ENCODE measurements at regions not wholly inside any gene's neighbourhood (a gene's known extent, or its start where the extent isn't known, plus 50 kb on each side); places are given as distances from the start of the nearest gene placed in this dataset.

- H3K27me3 ChIP-seq (ENCODE audit: control insufficient read depth in 1 of 2, insufficient read depth in 2 of 2, low read length in 1 of 2): peaks cover 0 to 1% of the 10 kb centered on the region in 2 donors
- H3K4me1 ChIP-seq (ENCODE audit: control insufficient read depth in 1 of 2, insufficient read depth in 2 of 2, low read length in 2 of 2): no peaks in the 10 kb centered on the region
- WGBS, 2 donors: 84 to 89% methylated on average over 2 of the region's 2 CpGs
- no peak for ATAC-seq (ENCODE audit: low FRiP score)
- no peaks in the 10 kb centered on the region for H3K9me3 ChIP-seq (ENCODE audit: control insufficient read depth, low read length)
- no peak overlapping the region for H3K27ac ChIP-seq (ENCODE audit: low read depth in 1 of 2, low read length in 2 of 2)
- DNase-seq: no peak
- H3K36me3 ChIP-seq (ENCODE audit: control insufficient read depth in 1 of 2, insufficient read depth in 2 of 2, low read length in 1 of 2): no peaks in the 10 kb centered on the region
- intact Hi-C loops (cut with DNase I): no loop called here
- H3K4me3 ChIP-seq (ENCODE audit: low read length in 2 of 2): no peak overlapping the region
Measured at GRCh38 chr5:125278711-125279110, 532.3 kb upstream of the ZNF608 start.

DNA sequence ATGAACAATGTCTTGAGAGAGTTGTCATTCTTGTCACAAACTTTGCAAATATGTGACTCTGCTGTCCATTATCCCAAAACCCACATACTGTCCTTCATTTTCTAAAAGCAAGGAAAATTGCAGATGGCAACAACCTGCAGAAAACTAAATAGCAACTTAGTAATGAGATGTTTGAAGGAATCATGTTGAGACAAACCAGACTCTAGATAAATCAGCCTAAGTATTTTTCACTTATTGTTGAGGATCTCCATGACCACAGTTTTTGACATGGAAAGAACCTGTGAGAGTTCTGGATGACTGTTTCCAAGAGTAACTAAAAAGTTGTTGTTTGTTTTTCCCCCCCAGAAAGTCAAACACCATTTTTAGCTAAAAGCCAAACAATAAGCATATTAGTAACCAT, 535.2 kb upstream of the ZNF608 start:
- intact Hi-C loops (cut with DNase I): no loop called here
- H3K9me3 ChIP-seq (ENCODE audit: control insufficient read depth, low read length): no peaks in the 10 kb centered on the region
- ATAC-seq (ENCODE audit: low FRiP score) (no peak), DNase-seq (no peak)
- no peaks in the 10 kb centered on the region for H3K4me1 ChIP-seq (ENCODE audit: control insufficient read depth in 1 of 2, insufficient read depth in 2 of 2, low read length in 2 of 2)
- no peaks in the 10 kb centered on the region for H3K27me3 ChIP-seq (ENCODE audit: control insufficient read depth in 1 of 2, insufficient read depth in 2 of 2, low read length in 1 of 2)
- H3K4me3 ChIP-seq (ENCODE audit: low read length in 2 of 2): no peak overlapping the region
- H3K36me3 ChIP-seq (ENCODE audit: control insufficient read depth in 1 of 2, insufficient read depth in 2 of 2, low read length in 1 of 2): no peaks in the 10 kb centered on the region
- no peak overlapping the region for H3K27ac ChIP-seq (ENCODE audit: low read depth in 1 of 2, low read length in 2 of 2)

- H3K27me3 ChIP-seq (ENCODE audit: control insufficient read depth in 1 of 2, insufficient read depth in 2 of 2, low read length in 1 of 2): no peaks in the 10 kb centered on the region
- no peak overlapping the region for H3K4me3 ChIP-seq (ENCODE audit: low read length in 2 of 2)
- DNase-seq (no peak), ATAC-seq (ENCODE audit: low FRiP score) (no peak)
- intact Hi-C loops (cut with DNase I): no loop called here
- no peaks in the 10 kb centered on the region for H3K9me3 ChIP-seq (ENCODE audit: control insufficient read depth, low read length)
- no peaks in the 10 kb centered on the region for H3K4me1 ChIP-seq (ENCODE audit: control insufficient read depth in 1 of 2, insufficient read depth in 2 of 2, low read length in 2 of 2)
- 52 to 62% methylated on average over 2 of the region's 2 CpGs for WGBS, 2 donors
- no peak overlapping the region for H3K27ac ChIP-seq (ENCODE audit: low read depth in 1 of 2, low read length in 2 of 2)
- H3K36me3 ChIP-seq (ENCODE audit: control insufficient read depth in 1 of 2, insufficient read depth in 2 of 2, low read length in 1 of 2): no peaks in the 10 kb centered on the region
Measured at GRCh38 chr5:125283372-125283771, 536.9 kb upstream of the ZNF608 start.

GRCh38 chr5:125286271-125286670, 539.8 kb upstream of the ZNF608 start:
- Histone ChIP-seq H3K27ac (ENCODE audit: low read depth in 1 of 2, low read length in 2 of 2) (no peak overlapping the region), H3K4me3 (ENCODE audit: low read length in 2 of 2) (no peak overlapping the region), H3K9me3 (ENCODE audit: control insufficient read depth, low read length) (no peaks in the 10 kb centered on the region), H3K4me1 (ENCODE audit: control insufficient read depth in 1 of 2, insufficient read depth in 2 of 2, low read length in 2 of 2) (no peaks in the 10 kb centered on the region), H3K36me3 (ENCODE audit: control insufficient read depth in 1 of 2, insufficient read depth in 2 of 2, low read length in 1 of 2) (no peaks in the 10 kb centered on the region), H3K27me3 (ENCODE audit: control insufficient read depth in 1 of 2, insufficient read depth in 2 of 2, low read length in 1 of 2) (no peaks in the 10 kb centered on the region)
- 83 to 88% methylated on average over 4 of the region's 4 CpGs for WGBS, 2 donors
- no peak for ATAC-seq (ENCODE audit: low FRiP score)
- DNase-seq: no peak
- intact Hi-C loops (cut with DNase I): loop anchor here in 1 of 2 donors (5.0 kb wide), 1 partner anchor 949 kb away; no protein-coding TSS in a partner anchor

DNA sequence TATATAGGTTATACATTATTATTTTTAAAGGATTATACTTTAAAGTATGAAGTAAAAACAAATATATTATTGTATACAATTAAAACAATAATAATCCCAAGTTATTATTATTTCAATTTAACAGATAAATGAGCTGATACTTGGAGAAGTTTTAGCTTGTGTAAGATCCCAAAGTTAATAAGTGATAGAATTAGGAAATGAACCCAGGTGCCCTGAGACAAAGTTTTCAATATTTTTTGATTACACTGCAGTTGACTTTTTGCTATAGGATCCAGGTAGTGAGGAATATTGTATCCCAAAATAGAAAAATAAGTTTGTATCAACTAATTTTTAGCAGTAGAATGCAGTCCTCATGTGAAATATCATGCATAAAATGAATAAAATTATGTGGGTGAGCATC, 543.2 kb upstream of the ZNF608 start:
- Histone ChIP-seq H3K4me3 (ENCODE audit: low read length in 2 of 2) (no peak overlapping the region), H3K9me3 (ENCODE audit: control insufficient read depth, low read length) (no peaks in the 10 kb centered on the region), H3K27me3 (ENCODE audit: control insufficient read depth in 1 of 2, insufficient read depth in 2 of 2, low read length in 1 of 2) (no peaks in the 10 kb centered on the region), H3K4me1 (ENCODE audit: control insufficient read depth in 1 of 2, insufficient read depth in 2 of 2, low read length in 2 of 2) (no peaks in the 10 kb centered on the region), H3K36me3 (ENCODE audit: control insufficient read depth in 1 of 2, insufficient read depth in 2 of 2, low read length in 1 of 2) (no peaks in the 10 kb centered on the region), H3K27ac (ENCODE audit: low read depth in 1 of 2, low read length in 2 of 2) (no peak overlapping the region)
- no peak for ATAC-seq (ENCODE audit: low FRiP score)
- intact Hi-C loops (cut with DNase I): loop anchor here in 1 of 2 donors (5.0 kb wide), 1 partner anchor 952 kb away; no protein-coding TSS in a partner anchor
- DNase-seq: no peak

GRCh38 chr5:125290935-125291334, 544.5 kb upstream of the ZNF608 start:
- no peak for ATAC-seq (ENCODE audit: low FRiP score)
- no peaks in the 10 kb centered on the region for H3K4me1 ChIP-seq (ENCODE audit: control insufficient read depth in 1 of 2, insufficient read depth in 2 of 2, low read length in 2 of 2)
- H3K27ac ChIP-seq (ENCODE audit: low read depth in 1 of 2, low read length in 2 of 2): no peak overlapping the region
- no peaks in the 10 kb centered on the region for H3K36me3 ChIP-seq (ENCODE audit: control insufficient read depth in 1 of 2, insufficient read depth in 2 of 2, low read length in 1 of 2)
- intact Hi-C loops (cut with DNase I): no loop called here
- H3K4me3 ChIP-seq (ENCODE audit: low read length in 2 of 2): no peak overlapping the region
- WGBS, 2 donors: 62 to 66% methylated on average over 5 of the region's 5 CpGs
- H3K9me3 ChIP-seq (ENCODE audit: control insufficient read depth, low read length): no peaks in the 10 kb centered on the region
- DNase-seq: no peak
- no peaks in the 10 kb centered on the region for H3K27me3 ChIP-seq (ENCODE audit: control insufficient read depth in 1 of 2, insufficient read depth in 2 of 2, low read length in 1 of 2)

GRCh38 chr5:125291447-125291846, 545.0 kb upstream of the ZNF608 start:
- H3K27me3 ChIP-seq (ENCODE audit: control insufficient read depth in 1 of 2, insufficient read depth in 2 of 2, low read length in 1 of 2): no peaks in the 10 kb centered on the region
- intact Hi-C loops (cut with DNase I): no loop called here
- H3K9me3 ChIP-seq (ENCODE audit: control insufficient read depth, low read length): no peaks in the 10 kb centered on the region
- WGBS, 2 donors: 15 to 23% methylated on average over 4 of the region's 4 CpGs
- H3K4me1 ChIP-seq (ENCODE audit: control insufficient read depth in 1 of 2, insufficient read depth in 2 of 2, low read length in 2 of 2): no peaks in the 10 kb centered on the region
- no peak for DNase-seq
- no peaks in the 10 kb centered on the region for H3K36me3 ChIP-seq (ENCODE audit: control insufficient read depth in 1 of 2, insufficient read depth in 2 of 2, low read length in 1 of 2)
- ATAC-seq (ENCODE audit: low FRiP score): no peak
- H3K4me3 ChIP-seq (ENCODE audit: low read length in 2 of 2): no peak overlapping the region
- H3K27ac ChIP-seq (ENCODE audit: low read depth in 1 of 2, low read length in 2 of 2): no peak overlapping the region

- H3K27ac ChIP-seq (ENCODE audit: low read depth in 1 of 2, low read length in 2 of 2): no peak overlapping the region
- DNase-seq (no peak), ATAC-seq (ENCODE audit: low FRiP score) (no peak)
- no peaks in the 10 kb centered on the region for H3K36me3 ChIP-seq (ENCODE audit: control insufficient read depth in 1 of 2, insufficient read depth in 2 of 2, low read length in 1 of 2)
- intact Hi-C loops (cut with DNase I): no loop called here
- H3K4me1 ChIP-seq (ENCODE audit: control insufficient read depth in 1 of 2, insufficient read depth in 2 of 2, low read length in 2 of 2): no peaks in the 10 kb centered on the region
- 98 to 100% methylated on average over 1 of the region's 1 CpG for WGBS, 2 donors
- H3K27me3 ChIP-seq (ENCODE audit: control insufficient read depth in 1 of 2, insufficient read depth in 2 of 2, low read length in 1 of 2): no peaks in the 10 kb centered on the region
- no peak overlapping the region for H3K4me3 ChIP-seq (ENCODE audit: low read length in 2 of 2)
- no peaks in the 10 kb centered on the region for H3K9me3 ChIP-seq (ENCODE audit: control insufficient read depth, low read length)
Measured at GRCh38 chr5:125293223-125293622, 546.8 kb upstream of the ZNF608 start.

DNA sequence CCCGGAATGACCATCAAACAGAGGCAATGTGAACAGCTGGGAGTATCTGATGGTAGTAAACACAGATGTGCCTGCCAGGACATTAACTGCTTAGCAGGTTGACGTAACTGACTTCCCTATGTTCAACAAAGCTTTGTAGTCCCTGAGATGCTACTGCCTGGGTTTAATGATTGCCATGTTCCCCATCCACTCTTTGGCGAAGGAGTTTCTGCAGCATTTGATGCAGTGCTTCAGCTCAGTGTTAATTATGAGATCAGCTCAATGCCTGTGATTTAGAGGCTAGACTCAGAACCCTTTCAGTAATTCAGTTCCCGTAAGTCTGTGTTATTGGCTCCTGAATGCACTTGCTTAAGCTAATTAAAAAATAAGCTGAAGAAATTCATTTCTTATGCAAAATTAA, 547.3 kb upstream of the ZNF608 start:
- H3K4me3 ChIP-seq (ENCODE audit: low read length in 2 of 2): no peak overlapping the region
- no peaks in the 10 kb centered on the region for H3K4me1 ChIP-seq (ENCODE audit: control insufficient read depth in 1 of 2, insufficient read depth in 2 of 2, low read length in 2 of 2)
- ATAC-seq (ENCODE audit: low FRiP score) (no peak), DNase-seq (no peak)
- no peak overlapping the region for H3K27ac ChIP-seq (ENCODE audit: low read depth in 1 of 2, low read length in 2 of 2)
- whole genome bisulfite sequencing, 2 donors: 93 to 97% methylated on average over 4 of the region's 4 CpGs
- no peaks in the 10 kb centered on the region for H3K27me3 ChIP-seq (ENCODE audit: control insufficient read depth in 1 of 2, insufficient read depth in 2 of 2, low read length in 1 of 2)
- intact Hi-C loops (cut with DNase I): no loop called here
- no peaks in the 10 kb centered on the region for H3K36me3 ChIP-seq (ENCODE audit: control insufficient read depth in 1 of 2, insufficient read depth in 2 of 2, low read length in 1 of 2)
- H3K9me3 ChIP-seq (ENCODE audit: control insufficient read depth, low read length): no peaks in the 10 kb centered on the region
